Fibroblast of pulmonary artery (primary cell): ENCODE measurements at regions not wholly inside any gene's neighbourhood (a gene's known extent, or its start where the extent isn't known, plus 50 kb on each side); places are given as distances from the start of the nearest gene placed in this dataset.
"Not testable (repeated sequence)": the region's sequence is repeated elsewhere in the genome, so short reads cannot be mapped to it uniquely, and the experiment has no call there.

ENCODE experiments used
- DNase-seq: peaks from one replicate; pipeline ENCODE4 v3.0.0-alpha.2; 2010; ENCODE audit warnings: low read depth
- H3K4me3 ChIP-seq: replicated peaks from 2 replicates; pipeline ENCODE4 v1.5.1; 2011; ENCODE audit warnings: low read depth, mild to moderate bottlenecking, control low read depth, low read length, moderate library complexity
- TF ChIP-seq, protein P1 (sequence below): IDR thresholded peaks from 2 replicates; pipeline ENCODE4 v1.5.1; 2011; ENCODE audit warnings: mild to moderate bottlenecking, control low read depth, low read length, inconsistent platforms; ENCODE audit errors: missing control alignments

DNA sequence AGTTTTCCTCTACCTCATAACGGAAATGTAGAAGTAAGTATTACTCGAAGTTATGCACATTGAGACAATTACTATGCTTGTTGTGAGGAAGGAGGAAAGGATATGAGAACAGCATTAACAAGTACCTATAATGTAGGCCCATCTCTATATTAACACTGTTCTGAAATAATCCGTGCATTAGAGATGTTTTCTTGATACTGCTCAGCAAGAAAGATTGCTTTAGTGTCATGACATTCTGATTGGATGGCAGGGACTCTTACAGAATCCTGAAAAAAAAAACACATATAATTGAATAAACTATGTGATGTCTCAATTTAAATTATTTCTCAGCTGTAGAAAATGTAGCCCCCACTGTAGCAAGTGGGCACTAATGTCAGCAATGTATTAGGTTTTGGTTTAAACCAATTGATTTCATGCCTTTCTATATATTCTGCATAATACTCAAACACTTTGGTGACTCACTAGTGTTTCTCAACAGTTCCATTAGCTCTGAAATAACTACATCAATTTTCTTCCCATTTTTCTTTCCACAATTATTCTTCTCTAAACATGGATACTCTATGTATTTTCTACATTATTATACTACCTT is 598.3 kb upstream of the BCHE start:
- no peak for DNase-seq
- no peak overlapping the region for H3K4me3 ChIP-seq
- TF ChIP-seq, protein P1, sequence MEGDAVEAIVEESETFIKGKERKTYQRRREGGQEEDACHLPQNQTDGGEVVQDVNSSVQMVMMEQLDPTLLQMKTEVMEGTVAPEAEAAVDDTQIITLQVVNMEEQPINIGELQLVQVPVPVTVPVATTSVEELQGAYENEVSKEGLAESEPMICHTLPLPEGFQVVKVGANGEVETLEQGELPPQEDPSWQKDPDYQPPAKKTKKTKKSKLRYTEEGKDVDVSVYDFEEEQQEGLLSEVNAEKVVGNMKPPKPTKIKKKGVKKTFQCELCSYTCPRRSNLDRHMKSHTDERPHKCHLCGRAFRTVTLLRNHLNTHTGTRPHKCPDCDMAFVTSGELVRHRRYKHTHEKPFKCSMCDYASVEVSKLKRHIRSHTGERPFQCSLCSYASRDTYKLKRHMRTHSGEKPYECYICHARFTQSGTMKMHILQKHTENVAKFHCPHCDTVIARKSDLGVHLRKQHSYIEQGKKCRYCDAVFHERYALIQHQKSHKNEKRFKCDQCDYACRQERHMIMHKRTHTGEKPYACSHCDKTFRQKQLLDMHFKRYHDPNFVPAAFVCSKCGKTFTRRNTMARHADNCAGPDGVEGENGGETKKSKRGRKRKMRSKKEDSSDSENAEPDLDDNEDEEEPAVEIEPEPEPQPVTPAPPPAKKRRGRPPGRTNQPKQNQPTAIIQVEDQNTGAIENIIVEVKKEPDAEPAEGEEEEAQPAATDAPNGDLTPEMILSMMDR = no peak

DNA sequence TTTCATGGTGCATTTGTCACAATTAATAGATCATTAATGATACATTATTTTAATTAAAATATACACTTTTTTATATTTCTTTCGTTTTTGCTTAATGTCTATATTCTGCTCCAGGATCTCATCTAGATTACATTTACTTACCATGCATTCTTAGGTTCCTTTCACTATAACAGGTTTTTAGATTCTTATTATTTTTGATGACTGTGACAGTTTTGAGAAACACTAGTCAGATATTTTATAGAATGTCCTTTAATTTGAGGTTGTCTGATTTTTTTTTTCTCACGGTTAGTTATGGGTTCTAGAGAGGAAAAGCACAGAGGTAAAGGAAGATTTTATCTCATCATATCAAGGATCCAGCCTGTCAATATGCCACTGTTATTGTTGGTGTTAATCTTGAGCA is 595.8 kb upstream of the BCHE start:
- no peak overlapping the region for H3K4me3 ChIP-seq
- DNase-seq = no peak
- TF ChIP-seq, protein P1 = no peak

DNA sequence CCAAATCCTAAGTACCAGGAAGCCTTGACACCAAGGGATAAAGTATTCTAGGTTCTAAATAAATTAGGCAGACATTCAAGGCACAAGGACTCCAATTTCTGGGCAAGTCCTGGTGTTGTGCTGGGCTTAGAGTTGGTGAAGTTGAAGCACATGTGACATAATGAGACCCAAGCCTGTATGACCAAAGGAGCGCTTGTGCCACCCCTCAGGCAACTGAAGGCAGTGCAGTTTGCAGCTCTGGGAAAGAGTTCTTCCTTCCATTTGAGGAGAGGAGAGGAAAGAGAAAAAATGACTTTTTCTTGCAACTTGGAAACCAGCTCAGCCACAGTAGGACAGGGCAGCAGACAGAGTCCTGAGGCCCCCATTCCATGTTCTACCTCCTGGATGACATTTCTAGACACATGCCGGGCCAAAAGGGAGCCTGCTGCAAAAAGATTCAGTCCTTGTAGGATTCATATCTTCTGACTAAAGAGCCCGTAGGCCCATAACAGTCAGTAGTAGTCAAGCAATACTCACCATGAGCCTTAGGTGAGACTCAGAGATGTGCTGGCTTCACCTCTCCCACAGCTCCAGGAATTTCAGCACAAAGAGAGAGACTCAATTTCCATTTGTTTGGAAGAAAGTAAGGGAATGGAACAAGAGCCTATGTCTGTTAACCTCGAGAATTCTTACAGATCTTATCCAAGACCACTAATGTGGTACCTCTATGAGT is 588.8 kb upstream of the BCHE start:
- H3K4me3 ChIP-seq = no peak overlapping the region
- no peak for DNase-seq
- TF ChIP-seq, protein P1 = no peak

DNA sequence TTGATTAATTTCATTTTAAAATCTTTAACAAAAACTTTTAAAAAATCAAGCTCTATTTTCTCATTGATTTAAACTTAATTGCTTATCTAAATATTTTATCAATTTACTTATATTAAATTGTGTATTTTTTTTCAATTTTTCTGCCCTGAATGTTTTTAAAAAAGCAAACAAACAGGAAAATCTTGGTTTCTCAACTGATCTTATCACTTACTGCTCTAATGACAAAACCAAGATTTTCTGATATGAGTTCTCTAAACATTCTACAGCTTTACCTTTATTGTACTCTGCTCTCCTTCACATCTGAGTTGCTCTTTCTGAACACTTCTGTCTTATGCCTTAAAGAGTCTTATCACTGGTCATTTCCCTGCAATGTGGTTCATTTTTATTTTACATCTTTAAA is 587.8 kb upstream of the BCHE start:
- TF ChIP-seq, protein P1 = no peak
- H3K4me3 ChIP-seq = no peak overlapping the region

DNA sequence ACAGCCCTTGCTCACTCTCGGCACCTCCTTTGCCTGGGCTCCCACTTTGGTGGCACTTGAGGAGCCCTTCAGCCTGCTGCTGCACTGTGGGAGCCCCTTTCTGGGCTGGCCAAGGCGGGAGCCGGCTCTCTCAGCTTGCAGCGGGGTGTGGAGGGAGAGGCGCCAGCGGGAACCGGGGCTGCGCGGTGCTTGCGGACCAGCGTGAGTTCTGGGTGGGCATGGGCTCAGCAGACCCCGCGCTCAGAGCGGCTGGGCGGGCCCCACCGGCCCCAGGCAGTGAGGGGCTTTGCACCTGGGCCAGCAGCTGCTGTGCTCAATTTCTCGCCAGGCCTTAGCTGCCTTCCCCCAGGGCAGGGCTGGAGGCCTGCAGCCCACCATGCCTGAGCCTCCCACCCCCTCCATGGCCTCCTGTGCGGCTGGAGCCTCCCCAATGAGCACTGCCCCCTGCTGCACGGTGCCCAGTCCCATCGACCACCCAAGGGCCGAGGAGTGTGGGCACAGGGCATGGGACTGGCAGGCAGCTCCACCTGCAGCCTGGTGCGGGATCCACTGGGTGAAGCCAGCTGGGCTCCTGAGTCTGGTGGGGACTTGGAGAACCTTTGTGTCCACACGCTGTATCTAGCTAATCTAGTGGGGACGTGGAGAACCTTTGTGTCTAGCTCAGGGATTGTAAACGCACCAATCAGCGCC is 586.7 kb upstream of the BCHE start:
- not testable (repeated sequence) for H3K4me3 ChIP-seq, DNase-seq

More for the DNA sequence above, 587.8 kb upstream of the BCHE start:
- no peak for DNase-seq

DNA sequence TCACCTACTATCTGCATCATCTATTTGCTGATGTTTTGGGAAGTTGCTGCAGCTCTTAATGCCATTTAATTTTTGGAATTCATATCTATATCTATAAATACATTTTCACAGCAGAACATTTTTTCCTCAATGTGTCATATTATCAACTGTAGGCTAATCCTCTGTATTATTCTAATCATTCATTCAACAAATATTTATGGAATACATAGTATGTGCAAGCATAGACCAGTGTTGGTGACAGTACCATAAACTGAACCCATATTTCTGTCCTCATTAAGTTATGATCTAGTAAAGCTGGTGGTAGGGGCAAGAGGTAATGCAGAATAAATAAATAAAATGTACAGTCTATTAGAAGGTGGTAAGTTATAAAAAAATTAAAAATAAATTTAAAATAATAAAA is 585.3 kb upstream of the BCHE start:
- no peak overlapping the region for H3K4me3 ChIP-seq
- DNase-seq = no peak
- TF ChIP-seq, protein P1 = no peak

DNA sequence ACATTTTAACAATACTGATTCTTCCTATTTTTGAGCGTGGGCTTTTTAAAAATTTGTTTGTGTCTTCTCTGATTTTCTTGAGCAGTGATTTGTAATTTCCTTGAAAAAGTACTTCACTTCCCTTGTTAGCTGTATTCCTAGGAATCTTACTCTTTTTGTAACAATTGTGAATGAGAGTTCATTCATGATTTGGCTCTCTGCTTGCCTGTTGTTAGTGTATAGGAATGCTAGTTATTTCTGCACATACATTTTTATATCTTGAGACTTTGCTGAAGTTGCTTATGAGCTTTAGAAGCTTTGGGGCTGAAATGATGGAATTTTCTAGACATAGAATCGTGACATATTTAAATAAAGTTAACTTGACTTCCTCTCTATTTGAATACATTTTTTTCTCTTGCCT is 582.8 kb upstream of the BCHE start:
- DNase-seq = no peak
- no peak overlapping the region for H3K4me3 ChIP-seq
- TF ChIP-seq, protein P1 = no peak
